ENCODE measurements at regions not wholly inside any gene's neighbourhood (a gene's known extent, or its start where the extent isn't known, plus 50 kb on each side); places are given as distances from the start of the nearest gene placed in this dataset.

DNA sequence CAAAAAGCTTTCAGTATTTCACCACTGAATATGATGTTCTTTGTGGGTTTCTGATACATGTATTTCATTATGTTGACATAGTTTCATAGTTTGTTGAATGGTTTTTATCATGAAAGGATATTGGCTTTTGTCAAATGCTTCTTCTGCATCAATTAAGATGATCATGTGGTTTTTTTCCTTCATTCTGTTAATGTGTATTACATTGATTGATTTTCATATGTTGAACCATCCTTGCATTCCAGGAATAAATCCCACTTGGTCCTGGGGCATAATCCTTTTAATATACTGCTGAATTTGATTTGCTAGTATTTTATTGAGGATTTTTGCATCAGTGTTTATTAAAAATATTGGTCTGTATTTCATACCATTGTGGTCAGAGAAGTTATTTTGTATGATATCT lies 70.9 kb upstream of the BHLHE23 start:
- TF ChIP-seq, protein P1, sequence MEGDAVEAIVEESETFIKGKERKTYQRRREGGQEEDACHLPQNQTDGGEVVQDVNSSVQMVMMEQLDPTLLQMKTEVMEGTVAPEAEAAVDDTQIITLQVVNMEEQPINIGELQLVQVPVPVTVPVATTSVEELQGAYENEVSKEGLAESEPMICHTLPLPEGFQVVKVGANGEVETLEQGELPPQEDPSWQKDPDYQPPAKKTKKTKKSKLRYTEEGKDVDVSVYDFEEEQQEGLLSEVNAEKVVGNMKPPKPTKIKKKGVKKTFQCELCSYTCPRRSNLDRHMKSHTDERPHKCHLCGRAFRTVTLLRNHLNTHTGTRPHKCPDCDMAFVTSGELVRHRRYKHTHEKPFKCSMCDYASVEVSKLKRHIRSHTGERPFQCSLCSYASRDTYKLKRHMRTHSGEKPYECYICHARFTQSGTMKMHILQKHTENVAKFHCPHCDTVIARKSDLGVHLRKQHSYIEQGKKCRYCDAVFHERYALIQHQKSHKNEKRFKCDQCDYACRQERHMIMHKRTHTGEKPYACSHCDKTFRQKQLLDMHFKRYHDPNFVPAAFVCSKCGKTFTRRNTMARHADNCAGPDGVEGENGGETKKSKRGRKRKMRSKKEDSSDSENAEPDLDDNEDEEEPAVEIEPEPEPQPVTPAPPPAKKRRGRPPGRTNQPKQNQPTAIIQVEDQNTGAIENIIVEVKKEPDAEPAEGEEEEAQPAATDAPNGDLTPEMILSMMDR (IDR thresholded peaks at IDR 0.05; ENCODE audit: insufficient read depth, low read length, poor library complexity, severe bottlenecking): no peak
- TF ChIP-seq EZH2phosphoT487 (conservative IDR thresholded peaks at IDR 0.05; ENCODE audit: low read length): no peak
